ENCODE measurements at regions not wholly inside any gene's neighbourhood (a gene's known extent, or its start where the extent isn't known, plus 50 kb on each side); places are given as distances from the start of the nearest gene placed in this dataset.

GRCh38 chr17:56648806-56649205, 55.3 kb downstream of the NOG start:
- no peak for TF ChIP-seq RCOR1 (IDR thresholded peaks at IDR 0.05; ENCODE audit: insufficient replicate concordance, low read length)
- TF ChIP-seq RFX5 (IDR thresholded peaks at IDR 0.05; ENCODE audit: low read depth, low read length), result no peak

Data from IMR-90 (cell line).